Stomach (tissue), 8 donors: ENCODE measurements at regions not wholly inside any gene's neighbourhood (a gene's known extent, or its start where the extent isn't known, plus 50 kb on each side); places are given as distances from the start of the nearest gene placed in this dataset.

Experiments used
- DNase-seq, 2 donors: peaks; one replicate each; pipeline versions ENCODE4 v3.0.0 to v3.0.0-alpha.2; 2013 to 2019
- H3K27ac ChIP-seq, 5 donors: fragments of 200-600 bp in 4 of 5; sonication (generic) in 4 of 5; one replicate each; pipeline ENCODE4 v1.5.1; 2013 to 2019; ENCODE audit warnings: mild to moderate bottlenecking in 1 of 5, moderate library complexity in 1 of 5
- H3K27me3 ChIP-seq, 3 donors: fragments of 200-600 bp; sonication (generic); one replicate each; pipeline ENCODE4 v1.5.1; 2017 to 2019; ENCODE audit warnings: mixed run types in 1 of 3
- H3K36me3 ChIP-seq, 4 donors: fragments of 200-600 bp; sonication (generic); 1 replicate in 3 of 4; 2 replicates in 1 of 4; pipeline ENCODE4 v1.5.1; 2016 to 2019
- H3K4me1 ChIP-seq, 4 donors: fragments of 200-600 bp; sonication (generic); one replicate each; pipeline ENCODE4 v1.5.1; 2016 to 2019
- H3K4me3 ChIP-seq, 4 donors: fragments of 200-600 bp; sonication (generic) in 3 of 4; one replicate each; pipeline ENCODE4 v1.5.1; 2016 to 2019; ENCODE audit warnings: mild to moderate bottlenecking in 1 of 4
- H3K9me3 ChIP-seq, 4 donors: fragments of 200-600 bp; sonication (generic); one replicate each; pipeline ENCODE4 v1.5.1; 2016 to 2019
- CTCF ChIP-seq, 7 experiments: fragments of 450-650 bp in 4 of 7; fragments of 200-600 bp in 3 of 7; sonication (generic) in 3 of 7; IDR thresholded peaks; one replicate each; pipeline ENCODE4 v1.5.1; 2016 to 2019; ENCODE audit warnings: antibody characterized with exemption in 7 of 7, control low read depth in 2 of 7, mild to moderate bottlenecking in 1 of 7
- EP300 ChIP-seq: sonication (generic); formaldehyde crosslinking; IDR thresholded peaks from one replicate; pipeline ENCODE4 v1.6.1; 2017; ENCODE audit warnings: antibody characterized with exemption
- POLR2A ChIP-seq, 4 donors: fragments of 450-650 bp; IDR thresholded peaks; one replicate each; pipeline ENCODE4 v1.6.1; 2016; ENCODE audit warnings: antibody characterized with exemption in 4 of 4, control low read depth in 2 of 4, mild to moderate bottlenecking in 1 of 4, moderate library complexity in 1 of 4
- POLR2AphosphoS5 ChIP-seq, 3 donors: sonication (generic); formaldehyde crosslinking; IDR thresholded peaks; one replicate each; pipeline ENCODE4 v1.6.1; 2016; ENCODE audit warnings: antibody characterized with exemption in 3 of 3
- WGBS, 5 donors: extraction: QIAGEN DNeasy Blood & Tissue Kit in 3 of 5; methylation state at CpG; one replicate each; pipeline versions ENCODE4 v1.1.5 to v1.1.7; 2013 to 2018; 5-methylcytosine and 5-hydroxymethylcytosine counted together
- intact Hi-C: fragments of 100-400 bp; cut with DNase I; formaldehyde crosslinking; loops from one replicate; pipeline ENCODE4 v1.15.1; 2023; ENCODE audit warnings: low total_unique reads
- donor health status: healthy with polysubstance abuse.
- donor health status: Bipolar disorder and iron deficiency.
- donor health status: healthy.

GRCh38 chr6:10156875-10157274 lies 258.0 kb downstream of the TFAP2A start:
- TF ChIP-seq EP300 (no peak), CTCF (IDR thresholded peaks at IDR 0.05) (no peak), POLR2A (IDR thresholded peaks at IDR 0.05) (no peak), POLR2AphosphoS5 (IDR thresholded peaks at IDR 0.05) (no peak)
- 88 to 97% (median 92%) methylated on average over 4 of the region's 4 CpGs for WGBS, 5 donors
- no peaks in the 10 kb centered on the region for H3K4me1 ChIP-seq

GRCh38 chr6:10154251-10154650 lies 260.6 kb downstream of the TFAP2A start:
- Histone ChIP-seq H3K4me1 (no peaks in the 10 kb centered on the region), H3K36me3 (no peaks in the 10 kb centered on the region), H3K9me3 (no peaks in the 10 kb centered on the region), H3K27me3 (peaks cover 0 to 5% (median 0%) of the 10 kb centered on the region in 3 donors), H3K4me3 (no peak overlapping the region), H3K27ac (no peak overlapping the region)
- TF ChIP-seq CTCF (IDR thresholded peaks at IDR 0.05) (no peak), EP300 (no peak), POLR2AphosphoS5 (IDR thresholded peaks at IDR 0.05) (no peak), POLR2A (IDR thresholded peaks at IDR 0.05) (no peak)
- no peak for DNase-seq
- intact Hi-C loops = no loop called here

More at GRCh38 chr6:10156875-10157274, 258.0 kb downstream of the TFAP2A start:
- Histone ChIP-seq H3K27ac (no peak overlapping the region), H3K36me3 (no peaks in the 10 kb centered on the region), H3K27me3 (no peaks in the 10 kb centered on the region), H3K4me3 (no peak overlapping the region), H3K9me3 (no peaks in the 10 kb centered on the region)
- no peak for DNase-seq
- intact Hi-C loops = no loop called here

GRCh38 chr6:10151144-10151915 lies 263.5 kb downstream of the TFAP2A start:
- DNase-seq = no peak
- H3K4me1 ChIP-seq = peaks cover 0 to 9% (median 0%) of the 10 kb centered on the region in 4 donors
- 78 to 88% (median 81%) methylated on average over 6 of the region's 6 CpGs for WGBS, 5 donors
- TF ChIP-seq POLR2AphosphoS5 (IDR thresholded peaks at IDR 0.05) = no peak
- TF ChIP-seq POLR2A (IDR thresholded peaks at IDR 0.05) = no peak
- TF ChIP-seq CTCF (IDR thresholded peaks at IDR 0.05) = no peak
- no peak for TF ChIP-seq EP300
- H3K4me3 ChIP-seq = no peak overlapping the region
- no peaks in the 10 kb centered on the region for H3K9me3 ChIP-seq
- H3K27me3 ChIP-seq = peaks cover 0 to 5% (median 0%) of the 10 kb centered on the region in 3 donors
- H3K36me3 ChIP-seq = no peaks in the 10 kb centered on the region
- H3K27ac ChIP-seq = no peak overlapping the region
- intact Hi-C loops = no loop called here

GRCh38 chr6:10149603-10150002 lies 265.3 kb downstream of the TFAP2A start:
- Histone ChIP-seq H3K4me3 (no peak overlapping the region), H3K4me1 (peaks cover 0 to 9% (median 0%) of the 10 kb centered on the region in 4 donors), H3K27me3 (peaks cover 0 to 5% (median 0%) of the 10 kb centered on the region in 3 donors), H3K27ac (no peak overlapping the region), H3K36me3 (no peaks in the 10 kb centered on the region), H3K9me3 (no peaks in the 10 kb centered on the region)
- 72 to 77% (median 75%) methylated on average over 12 of the region's 12 CpGs for WGBS, 5 donors
- DNase-seq = no peak
- TF ChIP-seq POLR2A (IDR thresholded peaks at IDR 0.05) = no peak
- TF ChIP-seq POLR2AphosphoS5 (IDR thresholded peaks at IDR 0.05) = no peak
- TF ChIP-seq EP300 = no peak
- TF ChIP-seq CTCF (IDR thresholded peaks at IDR 0.05) = no peak
- intact Hi-C loops = no loop called here
